Effector memory CD8-positive, alpha-beta T cell (primary cell): ENCODE measurements at regions not wholly inside any gene's neighbourhood (a gene's known extent, or its start where the extent isn't known, plus 50 kb on each side); places are given as distances from the start of the nearest gene placed in this dataset.

Experiments used
- ATAC-seq: fragments of 150-1000 bp; cut with Tn5 transposase; replicated peaks from 2 replicates; pipeline ENCODE4 v1.10.0; 2021; ENCODE audit warnings: mild to moderate bottlenecking, moderate library complexity
- DNase-seq, 3 experiments: peaks; one replicate each; pipeline ENCODE4 v3.0.0; 2021
- H3K27ac Mint-ChIP-seq, 2 donors: one replicate each; pipeline ENCODE4 v1.8.0; 2022; ENCODE audit warnings: mild to moderate bottlenecking in 2 of 2, mixed read lengths in 2 of 2, moderate library complexity in 2 of 2
- H3K27me3 Mint-ChIP-seq, 2 donors: one replicate each; pipeline ENCODE4 v1.8.0; 2022; ENCODE audit warnings: mixed read lengths in 2 of 2
- H3K36me3 Mint-ChIP-seq: one replicate; pipeline ENCODE4 v1.8.0; 2022; ENCODE audit warnings: mild to moderate bottlenecking, moderate library complexity, mixed read lengths; ENCODE audit not compliant: insufficient read depth
- H3K4me1 Mint-ChIP-seq, 2 donors: one replicate each; pipeline ENCODE4 v1.8.0; 2022; ENCODE audit warnings: low read depth in 2 of 2, mixed read lengths in 2 of 2
- H3K4me3 Mint-ChIP-seq, 2 donors: one replicate each; pipeline ENCODE4 v1.8.0; 2022; ENCODE audit warnings: mild to moderate bottlenecking in 2 of 2, mixed read lengths in 2 of 2, moderate library complexity in 2 of 2
- H3K9me3 Mint-ChIP-seq, 2 donors: one replicate each; pipeline ENCODE4 v1.8.0; 2022; ENCODE audit warnings: mixed read lengths in 2 of 2

DNA sequence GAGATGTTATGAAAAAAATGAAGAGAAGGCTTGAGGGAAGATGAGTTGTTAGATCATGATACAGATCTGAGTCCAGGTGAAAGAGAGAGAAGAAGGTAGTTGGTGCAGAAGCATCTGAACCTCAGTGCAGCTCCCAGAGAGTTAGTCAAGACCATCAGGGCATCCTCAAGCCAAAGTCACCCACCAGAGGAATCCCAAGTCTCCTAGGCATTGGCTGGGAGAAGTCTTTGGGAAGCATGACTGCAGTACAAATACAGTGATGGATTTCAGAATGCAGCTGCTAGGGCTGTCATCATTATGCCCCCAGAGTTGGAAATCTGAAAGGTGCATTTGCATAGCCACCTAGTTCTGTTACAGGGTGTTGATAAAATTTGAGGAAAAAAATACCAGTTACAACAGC is 59.7 kb upstream of the GALNT18 start:
- no peak overlapping the region for H3K4me3 Mint-ChIP-seq
- DNase-seq (no peak), ATAC-seq (no peak)
- no peaks in the 10 kb centered on the region for H3K4me1 Mint-ChIP-seq
- no peaks in the 10 kb centered on the region for H3K36me3 Mint-ChIP-seq
- H3K9me3 Mint-ChIP-seq = no peaks in the 10 kb centered on the region
- H3K27ac Mint-ChIP-seq = no peak overlapping the region
- H3K27me3 Mint-ChIP-seq = peaks cover 52 to 65% of the 10 kb centered on the region in 2 donors

DNA sequence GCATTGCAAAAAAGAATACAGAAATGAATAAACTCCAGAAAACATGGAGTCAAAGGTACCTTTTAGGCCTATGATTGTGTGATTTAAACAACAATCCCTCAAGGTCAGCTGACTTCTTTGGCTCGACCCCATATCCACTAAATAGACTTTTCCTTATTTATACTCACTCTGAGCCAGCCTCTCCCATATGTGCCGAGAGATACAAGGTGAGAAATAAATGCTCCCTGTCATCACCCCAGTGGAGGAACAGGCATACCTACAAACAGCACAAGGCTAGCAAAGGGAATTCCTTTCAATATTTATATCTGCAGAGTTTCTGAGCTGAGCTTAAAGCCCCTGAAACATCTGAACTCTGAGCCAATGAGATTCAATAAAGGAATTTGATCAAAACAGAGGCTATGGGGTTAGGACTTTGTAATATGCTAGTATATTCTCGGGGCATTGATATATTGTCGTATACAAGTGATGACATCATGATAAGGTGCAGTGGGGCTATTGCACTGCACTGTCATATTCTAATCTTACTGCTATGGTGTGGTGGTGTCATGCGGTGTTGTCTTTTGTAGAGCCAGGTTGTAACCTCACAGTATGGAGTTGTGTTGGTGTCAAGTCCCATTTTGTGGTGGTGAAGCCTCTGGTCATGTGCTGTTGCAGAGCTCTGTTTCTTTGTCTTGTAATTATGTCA is 56.0 kb upstream of the GALNT18 start:
- H3K9me3 Mint-ChIP-seq = no peaks in the 10 kb centered on the region
- no peak overlapping the region for H3K4me3 Mint-ChIP-seq
- H3K27ac Mint-ChIP-seq = no peak overlapping the region
- peaks cover 57 to 73% of the 10 kb centered on the region in 2 donors for H3K27me3 Mint-ChIP-seq
- H3K36me3 Mint-ChIP-seq = no peaks in the 10 kb centered on the region
- DNase-seq (no peak), ATAC-seq (no peak)
- H3K4me1 Mint-ChIP-seq = no peaks in the 10 kb centered on the region

DNA sequence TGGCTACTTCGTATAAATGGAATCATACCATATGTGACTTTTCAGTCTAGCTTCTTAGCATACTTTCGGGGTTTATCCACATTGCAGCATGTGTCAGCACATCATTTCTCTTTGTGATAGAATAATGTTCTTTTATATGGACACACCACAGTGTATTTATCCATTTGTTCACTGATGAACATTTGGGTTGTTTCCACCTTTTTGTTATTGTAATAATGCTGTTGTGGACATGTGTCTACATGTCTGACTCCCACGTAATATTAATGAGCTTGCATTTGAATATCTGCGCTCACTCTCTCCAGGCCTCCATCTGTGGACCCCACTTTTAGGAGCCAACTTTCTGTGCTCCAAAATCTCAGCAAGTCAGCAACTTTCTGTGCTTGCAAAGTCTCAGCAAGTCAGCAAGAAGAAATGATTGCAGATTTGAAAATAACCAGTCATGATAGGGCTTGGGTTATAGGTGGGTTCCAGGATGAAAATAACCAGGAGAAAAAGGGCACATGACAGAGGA is 53.9 kb upstream of the GALNT18 start:
- H3K27me3 Mint-ChIP-seq = peaks cover 62 to 78% of the 10 kb centered on the region in 2 donors
- DNase-seq (no peak), ATAC-seq (no peak)
- no peak overlapping the region for H3K4me3 Mint-ChIP-seq
- no peaks in the 10 kb centered on the region for H3K4me1 Mint-ChIP-seq
- H3K9me3 Mint-ChIP-seq = no peaks in the 10 kb centered on the region
- no peaks in the 10 kb centered on the region for H3K36me3 Mint-ChIP-seq
- no peak overlapping the region for H3K27ac Mint-ChIP-seq

DNA sequence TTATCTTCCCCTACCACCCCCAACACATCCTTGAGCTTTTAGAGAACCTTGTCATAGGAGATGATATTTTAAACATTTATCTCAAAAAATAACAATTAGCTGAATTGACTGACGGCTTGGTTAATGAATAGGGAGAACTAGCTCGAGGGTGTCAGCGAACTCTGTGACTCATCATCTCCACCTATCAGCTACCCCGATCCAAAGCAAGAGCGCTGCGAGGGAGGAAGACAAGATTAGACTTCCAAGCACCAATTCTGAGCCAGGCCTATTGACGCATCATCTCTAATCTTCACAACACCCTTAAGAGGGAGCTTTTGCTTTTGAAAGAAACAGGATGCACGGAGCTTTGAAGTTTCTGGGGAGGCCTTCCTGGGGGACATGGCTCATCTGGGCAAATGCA is 51.0 kb upstream of the GALNT18 start:
- H3K36me3 Mint-ChIP-seq = no peaks in the 10 kb centered on the region
- peaks cover 59 to 75% of the 10 kb centered on the region in 2 donors for H3K27me3 Mint-ChIP-seq

DNA sequence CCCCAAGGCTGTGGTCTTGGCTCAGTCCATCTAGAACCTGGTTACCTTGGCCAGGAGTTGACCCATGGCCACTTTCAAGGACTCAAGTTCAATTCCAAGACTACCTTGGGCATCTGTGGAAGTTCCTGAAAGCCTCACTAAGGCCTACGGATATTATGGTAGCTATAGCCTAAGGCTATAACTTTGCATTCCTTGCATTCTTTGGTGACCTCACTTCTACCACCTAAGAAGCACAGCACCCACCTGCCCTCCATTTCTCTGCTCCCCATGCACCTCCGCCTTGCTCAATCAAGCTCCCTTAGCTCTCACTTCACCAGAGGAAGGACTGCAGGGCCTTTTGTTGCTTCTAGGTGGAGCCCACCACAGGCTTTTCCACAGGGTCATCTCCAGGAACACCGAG is 50.3 kb upstream of the GALNT18 start:
- ATAC-seq = no peak
- H3K27me3 Mint-ChIP-seq = peaks cover 59 to 75% of the 10 kb centered on the region in 2 donors
- no peak for DNase-seq
- no peak overlapping the region for H3K27ac Mint-ChIP-seq
- H3K4me3 Mint-ChIP-seq = no peak overlapping the region
- H3K9me3 Mint-ChIP-seq = no peaks in the 10 kb centered on the region
- no peaks in the 10 kb centered on the region for H3K36me3 Mint-ChIP-seq
- no peaks in the 10 kb centered on the region for H3K4me1 Mint-ChIP-seq

More for the DNA sequence above, 51.0 kb upstream of the GALNT18 start:
- no peak for DNase-seq
- no peak for ATAC-seq
- no peak overlapping the region for H3K27ac Mint-ChIP-seq
- no peaks in the 10 kb centered on the region for H3K9me3 Mint-ChIP-seq
- H3K4me3 Mint-ChIP-seq = no peak overlapping the region
- H3K4me1 Mint-ChIP-seq = no peaks in the 10 kb centered on the region
